Epithelial cell of proximal tubule (primary cell): ENCODE measurements at regions not wholly inside any gene's neighbourhood (a gene's known extent, or its start where the extent isn't known, plus 50 kb on each side); places are given as distances from the start of the nearest gene placed in this dataset.
A peak's percentile ranks its signal among the peaks of the same experiment; 100 is the strongest.

Experiments used
- DNase-seq: peaks from one replicate; pipeline ENCODE4 v3.0.0-alpha.2; 2011; ENCODE audit warnings: low read depth
- H3K4me3 ChIP-seq: 2 replicates; pipeline ENCODE4 v1.5.1; 2011; ENCODE audit warnings: low read depth, mild to moderate bottlenecking, low read length
- TF ChIP-seq, protein P1 (sequence below): conservative IDR thresholded peaks from 2 replicates; pipeline ENCODE4 v1.5.1; 2012; ENCODE audit warnings: low read depth, mild to moderate bottlenecking, low read length

GRCh38 chr14:71273366-71273765 lies 366.1 kb downstream of the PCNX1 start:
- no peak for DNase-seq
- TF ChIP-seq, protein P1, sequence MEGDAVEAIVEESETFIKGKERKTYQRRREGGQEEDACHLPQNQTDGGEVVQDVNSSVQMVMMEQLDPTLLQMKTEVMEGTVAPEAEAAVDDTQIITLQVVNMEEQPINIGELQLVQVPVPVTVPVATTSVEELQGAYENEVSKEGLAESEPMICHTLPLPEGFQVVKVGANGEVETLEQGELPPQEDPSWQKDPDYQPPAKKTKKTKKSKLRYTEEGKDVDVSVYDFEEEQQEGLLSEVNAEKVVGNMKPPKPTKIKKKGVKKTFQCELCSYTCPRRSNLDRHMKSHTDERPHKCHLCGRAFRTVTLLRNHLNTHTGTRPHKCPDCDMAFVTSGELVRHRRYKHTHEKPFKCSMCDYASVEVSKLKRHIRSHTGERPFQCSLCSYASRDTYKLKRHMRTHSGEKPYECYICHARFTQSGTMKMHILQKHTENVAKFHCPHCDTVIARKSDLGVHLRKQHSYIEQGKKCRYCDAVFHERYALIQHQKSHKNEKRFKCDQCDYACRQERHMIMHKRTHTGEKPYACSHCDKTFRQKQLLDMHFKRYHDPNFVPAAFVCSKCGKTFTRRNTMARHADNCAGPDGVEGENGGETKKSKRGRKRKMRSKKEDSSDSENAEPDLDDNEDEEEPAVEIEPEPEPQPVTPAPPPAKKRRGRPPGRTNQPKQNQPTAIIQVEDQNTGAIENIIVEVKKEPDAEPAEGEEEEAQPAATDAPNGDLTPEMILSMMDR: no peak
- no peak overlapping the region for H3K4me3 ChIP-seq

- no peak overlapping the region for H3K4me3 ChIP-seq
- DNase-seq: no peak
- TF ChIP-seq, protein P1: no peak
Observed at GRCh38 chr14:71284048-71284447, 376.8 kb downstream of the PCNX1 start.

GRCh38 chr14:71286126-71286525 lies 378.9 kb downstream of the PCNX1 start:
- TF ChIP-seq, protein P1: no peak
- H3K4me3 ChIP-seq: no peak overlapping the region
- no peak for DNase-seq

- no peak overlapping the region for H3K4me3 ChIP-seq
- TF ChIP-seq, protein P1: no peak
- no peak for DNase-seq
Observed at GRCh38 chr14:71287567-71287966, 380.3 kb downstream of the PCNX1 start.

DNA sequence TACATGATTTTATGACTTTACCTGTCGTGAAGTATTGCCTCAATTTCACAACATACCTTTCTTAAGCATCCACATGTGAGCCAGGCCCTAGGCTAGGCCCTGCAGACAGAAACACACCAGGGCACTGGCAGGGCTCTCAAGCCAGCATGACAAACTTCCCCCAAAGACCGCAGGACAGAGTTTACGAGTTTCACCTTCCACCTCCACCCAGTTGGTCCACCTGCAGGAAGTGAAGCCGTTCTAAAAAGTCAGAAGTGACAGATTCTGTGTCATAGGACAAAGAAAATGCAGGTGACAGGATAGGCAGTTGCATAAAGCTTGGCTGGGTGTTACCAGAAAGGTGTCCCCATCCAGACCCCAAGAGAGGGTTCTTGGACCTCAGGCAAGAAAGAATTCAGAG lies 382.3 kb downstream of the PCNX1 start:
- H3K4me3 ChIP-seq: no peak overlapping the region
- DNase-seq: no peak
- TF ChIP-seq, protein P1: no peak

- DNase-seq: no peak
- H3K4me3 ChIP-seq: no peak overlapping the region
- TF ChIP-seq, protein P1: no peak
Observed at GRCh38 chr14:71290301-71290700, 383.0 kb downstream of the PCNX1 start.

GRCh38 chr14:71290960-71291466 lies 383.8 kb downstream of the PCNX1 start:
- no peak overlapping the region for H3K4me3 ChIP-seq
- TF ChIP-seq, protein P1: no peak
- DNase-seq: peak; percentile 76
